ENCODE measurements at regions not wholly inside any gene's neighbourhood (a gene's known extent, or its start where the extent isn't known, plus 50 kb on each side); places are given as distances from the start of the nearest gene placed in this dataset.

GRCh38 chr2:129801575-129801974 is 177.9 kb upstream of the RAB6C start:
- no peak for TF ChIP-seq CTCF (IDR thresholded peaks at IDR 0.05; ENCODE audit: insufficient read depth, low read length, poor library complexity, severe bottlenecking)
- no peak for TF ChIP-seq EZH2phosphoT487 (conservative IDR thresholded peaks at IDR 0.05; ENCODE audit: low read length)
